NCI-H2171 treated with DMSO at 0.1 percent for 48 hours (cell line): ENCODE measurements at regions not wholly inside any gene's neighbourhood (a gene's known extent, or its start where the extent isn't known, plus 50 kb on each side); places are given as distances from the start of the nearest gene placed in this dataset.

Experiments used
- DNase-seq: peaks from one replicate; lab custom pipeline; 2025; lab: John Stamatoyannopoulos, UW

- no peak for DNase-seq
These were observed 465.6 kb upstream of the ZNF385D start for GRCh38 chr3:22216601-22217000.

- DNase-seq, result no peak
These were observed 474.2 kb upstream of the ZNF385D start for GRCh38 chr3:22225161-22225560.

DNA sequence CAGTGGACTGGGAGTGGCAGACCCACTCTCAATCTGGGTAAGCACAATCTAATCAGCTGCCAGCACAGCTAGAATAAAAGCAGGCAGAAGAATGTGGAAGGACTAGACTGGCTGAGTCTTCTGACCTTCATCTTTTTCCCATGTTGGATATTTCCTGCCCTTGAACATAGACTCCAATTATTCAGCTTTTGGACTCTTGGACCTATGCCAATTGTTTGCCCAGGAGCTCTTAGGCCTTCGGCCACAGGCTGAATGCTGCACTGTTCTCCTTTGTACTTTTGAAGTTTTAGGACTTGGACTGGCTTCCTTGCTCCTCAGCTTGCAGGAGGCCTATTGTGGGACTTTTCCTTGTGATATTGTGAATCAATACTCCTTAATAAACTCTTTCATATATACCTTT is 477.7 kb upstream of the ZNF385D start:
- no peak for DNase-seq

- no peak for DNase-seq
These were observed 480.1 kb upstream of the ZNF385D start for GRCh38 chr3:22231061-22231460.

- DNase-seq, result no peak
These were observed 485.7 kb upstream of the ZNF385D start for GRCh38 chr3:22236490-22237270.

- DNase-seq, result no peak
These were observed 488.0 kb upstream of the ZNF385D start for GRCh38 chr3:22239011-22239410.

GRCh38 chr3:22241110-22241509 is 490.1 kb upstream of the ZNF385D start:
- no peak for DNase-seq

DNA sequence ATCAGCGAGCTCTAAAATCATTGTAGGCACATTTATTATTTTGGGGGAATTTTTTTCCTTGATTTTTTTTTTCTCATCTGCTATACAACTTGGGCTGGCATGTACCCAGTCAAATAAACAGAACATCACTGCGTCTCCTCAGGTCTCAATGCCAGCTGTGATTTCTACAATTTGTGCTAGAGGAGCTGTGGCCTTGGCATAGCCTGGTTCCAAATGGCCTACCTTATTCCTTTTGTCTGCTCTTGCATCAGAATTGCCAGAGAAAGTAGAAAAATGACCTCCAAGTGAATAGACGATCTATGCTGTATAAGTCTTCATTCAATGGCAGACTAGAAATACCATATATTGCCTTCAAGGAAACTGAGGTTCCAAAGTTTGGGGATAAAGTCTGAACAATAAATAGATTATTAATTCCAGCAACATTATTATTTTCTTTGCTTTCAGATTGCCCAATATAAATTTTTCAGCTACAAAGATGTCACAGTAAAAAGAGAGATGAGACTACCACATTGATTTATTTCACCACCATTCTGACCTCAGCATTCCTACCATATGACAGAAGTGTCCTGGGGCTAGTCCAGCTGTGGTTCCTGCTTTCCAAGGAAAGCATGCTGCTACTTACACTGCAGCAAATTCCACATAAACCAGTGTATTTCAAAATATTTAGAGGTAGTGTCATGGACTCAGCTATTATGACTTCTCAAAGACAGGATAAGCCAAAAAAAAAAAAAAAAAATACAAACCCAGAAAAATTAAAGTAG is 493.9 kb upstream of the ZNF385D start:
- no peak for DNase-seq

DNA sequence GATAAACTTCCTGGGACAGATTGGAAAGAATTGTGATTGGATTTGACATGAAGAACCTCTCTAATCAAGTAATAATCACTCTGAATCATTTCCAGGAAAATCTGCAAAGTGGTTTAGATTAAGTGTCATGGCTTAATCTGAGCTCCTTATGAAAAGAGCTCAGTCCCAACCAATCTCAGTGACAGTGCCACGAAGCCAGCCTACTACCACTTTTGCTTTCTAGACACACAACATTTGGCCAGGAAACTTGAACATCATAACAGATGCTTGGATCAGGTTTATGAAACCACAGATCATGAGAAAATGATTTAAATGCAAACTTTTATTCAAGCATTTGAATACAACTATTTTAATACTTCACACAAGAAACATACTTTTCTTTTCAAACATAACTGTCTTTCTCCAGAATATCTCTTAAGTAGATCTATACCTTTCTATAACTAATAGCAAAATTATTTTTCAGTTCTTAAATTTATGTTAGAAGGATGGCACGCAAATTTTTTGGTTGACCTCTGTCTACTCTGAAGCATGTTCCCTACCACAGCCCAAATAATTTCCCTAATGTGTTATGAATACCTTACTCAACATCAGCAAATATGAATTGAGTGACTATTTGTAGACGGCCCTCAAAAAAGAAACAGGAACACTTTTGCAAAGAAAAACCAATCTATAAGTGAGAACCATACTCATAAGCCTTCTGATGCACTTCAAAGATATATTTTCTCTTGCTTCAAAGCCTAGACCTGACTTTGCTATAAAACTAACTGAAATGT is 495.0 kb upstream of the ZNF385D start:
- no peak for DNase-seq

DNA sequence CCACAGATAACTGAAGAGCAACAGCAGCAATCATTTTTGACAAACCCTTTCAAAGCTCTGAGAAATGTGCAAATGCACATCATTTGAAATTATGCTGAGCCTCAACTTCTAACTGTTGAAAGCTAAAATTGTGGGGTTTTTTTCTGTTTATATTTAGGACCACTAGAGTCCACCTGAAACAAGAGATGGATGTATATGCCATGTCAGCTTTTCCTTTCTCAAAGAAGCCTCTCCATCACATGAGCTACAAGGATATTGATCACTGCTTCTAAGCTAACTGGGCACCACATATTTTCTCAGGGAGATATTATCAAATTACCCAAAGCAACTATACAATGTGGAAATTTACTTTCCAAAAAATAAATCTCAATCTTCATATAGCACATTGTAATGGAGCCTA is 498.6 kb upstream of the ZNF385D start:
- DNase-seq, result no peak

DNA sequence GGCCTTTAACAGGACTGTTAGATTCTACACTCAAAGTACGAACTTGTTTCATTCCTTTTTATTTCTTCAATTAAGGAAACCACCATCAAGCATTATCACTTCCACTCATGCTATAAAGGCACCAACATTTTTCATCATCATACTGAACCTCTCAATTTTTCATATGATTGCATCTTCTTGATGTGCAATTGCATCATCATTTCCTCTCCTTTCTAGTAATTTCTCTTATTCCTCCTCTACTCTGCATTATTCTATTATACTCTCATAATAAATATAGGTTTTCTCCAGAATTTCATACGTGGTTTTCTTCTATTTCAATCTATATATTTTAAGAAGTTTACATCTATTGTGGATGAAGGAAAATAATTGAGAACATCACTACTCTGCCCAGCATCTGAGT is 506.2 kb upstream of the ZNF385D start:
- DNase-seq, result no peak

- DNase-seq, result no peak
These were observed 511.4 kb upstream of the ZNF385D start for GRCh38 chr3:22262386-22262785.

DNA sequence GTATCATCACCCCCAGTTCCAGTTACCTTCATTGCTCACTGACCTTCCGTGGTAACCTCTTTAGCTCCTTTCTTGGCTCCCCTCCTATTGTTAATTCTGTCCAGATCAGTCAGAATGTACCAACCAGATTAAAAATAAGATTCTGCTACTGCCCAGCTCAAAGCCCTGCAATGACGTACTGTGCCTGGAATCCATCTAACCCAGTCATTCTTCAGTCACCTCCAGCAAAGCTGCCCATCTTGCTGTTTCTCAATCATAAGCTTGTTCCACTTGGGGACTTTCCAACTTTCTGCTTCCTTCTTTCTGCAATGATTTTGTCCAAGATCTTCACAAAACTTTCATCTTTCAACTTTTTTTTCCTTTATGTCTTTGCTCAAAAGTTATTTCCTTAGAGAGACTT is 512.0 kb upstream of the ZNF385D start:
- no peak for DNase-seq

DNA sequence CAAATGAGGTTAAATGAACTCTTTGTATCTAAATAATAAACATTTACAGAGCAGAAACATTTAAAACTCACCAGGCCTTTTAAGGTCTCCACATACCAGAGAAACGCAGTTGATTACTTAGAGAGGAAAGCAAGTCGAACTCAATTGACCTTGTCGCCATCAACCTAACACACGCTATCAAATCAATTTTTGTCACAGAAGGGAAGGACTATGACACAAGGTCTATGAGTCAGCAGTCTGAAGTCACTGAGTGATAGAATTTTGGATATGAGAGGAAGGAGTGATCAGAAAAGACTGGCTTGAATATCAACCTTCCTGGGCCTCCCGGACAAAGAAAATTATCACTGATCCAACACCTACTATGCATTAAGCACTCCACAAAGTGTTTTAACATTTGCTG is 514.4 kb upstream of the ZNF385D start:
- no peak for DNase-seq

- peak; percentile 0 for DNase-seq
These were observed 518.8 kb upstream of the ZNF385D start for GRCh38 chr3:22269831-22270230.

DNA sequence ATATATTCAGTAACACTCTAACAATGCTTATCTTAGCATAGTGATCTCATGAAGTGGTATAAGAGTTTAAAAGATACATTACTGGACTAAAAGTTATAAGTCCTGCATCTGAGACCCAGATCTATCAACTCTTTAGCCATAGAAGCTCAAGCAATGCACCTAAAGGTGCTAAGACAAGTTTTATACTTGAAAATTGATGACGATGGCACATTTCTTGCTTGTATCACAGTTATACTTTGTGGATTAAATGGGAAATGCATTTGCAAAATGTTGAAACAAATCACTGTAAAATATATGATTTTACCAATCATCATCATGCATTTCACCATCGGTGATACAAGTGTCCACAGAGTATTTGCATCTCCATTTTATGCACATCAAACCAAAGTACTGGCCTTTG is 525.3 kb upstream of the ZNF385D start:
- DNase-seq, result no peak

GRCh38 chr3:22284559-22284958 is 533.5 kb upstream of the ZNF385D start:
- no peak for DNase-seq

DNA sequence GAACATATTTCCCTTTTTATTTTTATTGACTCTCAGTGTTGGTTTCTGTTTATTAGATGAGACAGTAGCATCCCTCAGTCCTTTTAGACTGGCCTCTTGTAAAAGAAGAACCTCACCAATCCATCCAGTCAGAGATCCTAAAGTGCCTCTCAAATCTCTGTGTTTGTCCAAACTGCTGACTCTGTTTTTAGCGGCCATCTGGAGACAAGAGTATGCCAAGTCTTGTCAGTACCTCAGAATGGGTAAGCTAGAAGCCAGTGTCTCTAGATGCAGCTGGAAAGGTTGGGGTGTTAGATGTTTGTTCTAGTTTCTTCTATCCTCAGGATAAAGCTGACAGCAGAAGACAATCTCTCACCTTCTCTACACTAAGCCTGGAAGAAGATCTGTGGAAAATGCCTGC is 537.7 kb upstream of the ZNF385D start:
- no peak for DNase-seq

DNA sequence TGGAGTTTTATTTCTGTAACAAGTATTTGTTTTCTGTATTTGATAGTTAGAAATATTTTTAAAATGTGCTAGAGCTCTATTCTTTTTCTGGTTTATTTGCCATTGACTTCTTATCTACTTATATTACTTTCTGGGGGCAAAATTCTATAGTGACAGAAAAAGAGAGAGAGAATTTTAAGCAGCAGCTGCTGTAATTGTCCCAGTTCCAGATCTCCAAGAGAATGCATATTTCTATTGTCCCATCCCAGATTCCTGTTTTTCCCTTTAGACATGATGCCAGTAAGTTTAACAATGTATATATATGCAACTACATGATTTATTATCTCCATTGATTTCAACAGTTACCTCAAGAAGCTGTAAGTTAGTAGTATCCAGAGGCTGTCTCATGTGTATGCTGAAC is 541.7 kb upstream of the ZNF385D start:
- DNase-seq, result no peak

- no peak for DNase-seq
These were observed 545.6 kb upstream of the ZNF385D start for GRCh38 chr3:22296601-22297000.

GRCh38 chr3:22297436-22297835 is 546.4 kb upstream of the ZNF385D start:
- DNase-seq, result no peak

GRCh38 chr3:22306454-22306853 is 555.4 kb upstream of the ZNF385D start:
- DNase-seq, result no peak

DNA sequence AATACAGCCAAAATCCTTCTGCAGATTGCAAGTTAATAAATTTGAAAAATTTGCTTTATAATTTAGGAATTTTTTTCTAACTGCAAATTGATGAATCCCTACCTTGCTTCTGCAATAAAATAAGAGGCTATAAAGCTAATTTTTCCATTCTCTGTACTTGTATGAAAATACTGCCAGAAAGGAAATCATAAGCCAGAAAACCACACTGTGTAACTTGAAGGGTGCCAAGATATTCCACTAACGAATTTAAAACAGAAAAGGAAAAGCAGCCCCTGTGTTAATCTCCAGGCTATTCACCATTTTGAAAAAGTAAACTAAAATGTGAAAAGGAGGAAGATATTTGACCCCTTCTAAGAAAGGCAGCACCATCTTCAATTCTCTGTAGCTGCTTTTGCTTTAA is 557.9 kb upstream of the ZNF385D start:
- DNase-seq, result no peak
